Neural progenitor cell (in vitro differentiated cells): ENCODE measurements at regions not wholly inside any gene's neighbourhood (a gene's known extent, or its start where the extent isn't known, plus 50 kb on each side); places are given as distances from the start of the nearest gene placed in this dataset.

ENCODE experiments used
- DNase-seq: peaks from one replicate; pipeline ENCODE4 v3.0.0-alpha.2; 2016; ENCODE audit warnings: low spot score
- H2AFZ ChIP-seq: fragments of 200-600 bp; sonication (generic); replicated peaks from 2 replicates; pipeline ENCODE4 v1.6.1; 2016; ENCODE audit warnings: antibody characterized with exemption
- H3F3A ChIP-seq: fragments of 200-600 bp; sonication (generic); 2 replicates; pipeline ENCODE4 v1.6.1; 2016; ENCODE audit warnings: antibody characterized with exemption, low read depth
- H3K27ac ChIP-seq: fragments of 200-600 bp; sonication (generic); 2 replicates; pipeline ENCODE4 v1.5.1; 2016; ENCODE audit warnings: mild to moderate bottlenecking
- H3K27me3 ChIP-seq: fragments of 200-600 bp; sonication (generic); 2 replicates; pipeline ENCODE4 v1.6.1; 2016; ENCODE audit warnings: mild to moderate bottlenecking, moderate library complexity
- H3K36me3 ChIP-seq: fragments of 200-600 bp; sonication (generic); 2 replicates; pipeline ENCODE4 v1.5.1; 2016
- H3K4me1 ChIP-seq: fragments of 200-600 bp; sonication (generic); 2 replicates; pipeline ENCODE4 v1.6.1; 2016; ENCODE audit warnings: mixed run types
- H3K4me2 ChIP-seq: fragments of 200-600 bp; sonication (generic); 2 replicates; pipeline ENCODE4 v1.6.1; 2016
- H3K4me3 ChIP-seq: fragments of 200-600 bp; sonication (generic); 2 replicates; pipeline ENCODE4 v1.5.1; 2016
- H3K79me2 ChIP-seq: fragments of 200-600 bp; sonication (generic); 2 replicates; pipeline ENCODE4 v1.6.1; 2016; ENCODE audit warnings: low read depth
- H3K9ac ChIP-seq: fragments of 200-600 bp; sonication (generic); 2 replicates; pipeline ENCODE4 v1.6.1; 2016
- H3K9me3 ChIP-seq: fragments of 200-600 bp; sonication (generic); 2 replicates; pipeline ENCODE4 v1.5.1; 2016; ENCODE audit warnings: low read depth
- H4K20me1 ChIP-seq: fragments of 200-600 bp; sonication (generic); 2 replicates; pipeline ENCODE4 v1.6.1; 2016; ENCODE audit warnings: low read depth
- H3K27ac Mint-ChIP-seq: 3 replicates; pipeline ENCODE4 v1.8.0; 2021; ENCODE audit warnings: mixed read lengths
- H3K27me3 Mint-ChIP-seq: 2 replicates; pipeline ENCODE4 v1.8.0; 2022; ENCODE audit warnings: low read depth, mild to moderate bottlenecking, inconsistent platforms, moderate library complexity, mixed read lengths; ENCODE audit not compliant: insufficient read depth
- H3K36me3 Mint-ChIP-seq: 3 replicates; pipeline ENCODE4 v1.8.0; 2021; ENCODE audit warnings: mixed read lengths
- H3K4me1 Mint-ChIP-seq: 3 replicates; pipeline ENCODE4 v1.8.0; 2021; ENCODE audit warnings: mixed read lengths
- H3K4me3 Mint-ChIP-seq: 3 replicates; pipeline ENCODE4 v1.8.0; 2021; ENCODE audit warnings: mild to moderate bottlenecking, moderate library complexity, mixed read lengths
- H3K9me3 Mint-ChIP-seq: 3 replicates; pipeline ENCODE4 v1.8.0; 2020; ENCODE audit warnings: mixed read lengths
- CTCF ChIP-seq: fragments of 200-600 bp; sonication (generic); IDR thresholded peaks from 2 replicates; pipeline ENCODE4 v1.5.1; 2017; ENCODE audit warnings: antibody characterized with exemption, mild to moderate bottlenecking
- EZH2 ChIP-seq: fragments of 200-600 bp; sonication (generic); IDR thresholded peaks from 2 replicates; pipeline ENCODE4 v1.6.1; 2017; ENCODE audit warnings: antibody characterized with exemption, mild to moderate bottlenecking, moderate library complexity
- EZH2phosphoT487 ChIP-seq: fragments of 200-600 bp; sonication (generic); IDR thresholded peaks from 2 replicates; pipeline ENCODE4 v1.6.1; 2017; ENCODE audit warnings: antibody characterized with exemption

GRCh38 chr2:133887676-133888040, 319.4 kb upstream of the NCKAP5 start:
- Mint-ChIP-seq H3K4me3 (no peak overlapping the region), H3K27ac (no peak overlapping the region), H3K27me3 (peaks cover 4% of the 10 kb centered on the region), H3K36me3 (no peaks in the 10 kb centered on the region), H3K4me1 (peaks cover 7% of the 10 kb centered on the region), H3K9me3 (no peaks in the 10 kb centered on the region)
- TF ChIP-seq EZH2 (no peak), EZH2phosphoT487 (no peak), CTCF (no peak)
- Histone ChIP-seq H3K9ac (no peak overlapping the region), H2AFZ (no peak overlapping the region), H3K27ac (no peak overlapping the region), H3K4me3 (no peak overlapping the region), H4K20me1 (no peaks in the 10 kb centered on the region), H3K36me3 (no peaks in the 10 kb centered on the region), H3K4me1 (no peaks in the 10 kb centered on the region), H3K9me3 (no peaks in the 10 kb centered on the region), H3F3A (no peaks in the 10 kb centered on the region), H3K79me2 (no peaks in the 10 kb centered on the region), H3K4me2 (no peak overlapping the region), H3K27me3 (no peaks in the 10 kb centered on the region)
- no peak for DNase-seq

GRCh38 chr2:133888107-133888506, 319.8 kb upstream of the NCKAP5 start:
- H3F3A ChIP-seq: no peaks in the 10 kb centered on the region
- no peaks in the 10 kb centered on the region for H3K27me3 ChIP-seq
- no peak overlapping the region for H3K4me3 ChIP-seq
- no peaks in the 10 kb centered on the region for H3K36me3 ChIP-seq
- H2AFZ ChIP-seq: no peak overlapping the region
- H3K27ac Mint-ChIP-seq: no peak overlapping the region
- no peaks in the 10 kb centered on the region for H4K20me1 ChIP-seq
- H3K9ac ChIP-seq: no peak overlapping the region
- no peak overlapping the region for H3K4me2 ChIP-seq
- H3K4me1 ChIP-seq: no peaks in the 10 kb centered on the region
- H3K27me3 Mint-ChIP-seq: peaks cover 4% of the 10 kb centered on the region
- no peak overlapping the region for H3K27ac ChIP-seq
- H3K9me3 Mint-ChIP-seq: peaks cover under 1% of the 10 kb centered on the region
- H3K4me1 Mint-ChIP-seq: peaks cover 7% of the 10 kb centered on the region
- no peak for DNase-seq
- H3K36me3 Mint-ChIP-seq: no peaks in the 10 kb centered on the region
- H3K9me3 ChIP-seq: no peaks in the 10 kb centered on the region
- no peak overlapping the region for H3K4me3 Mint-ChIP-seq
- no peak for TF ChIP-seq EZH2
- TF ChIP-seq CTCF: no peak
- TF ChIP-seq EZH2phosphoT487: no peak
- H3K79me2 ChIP-seq: no peaks in the 10 kb centered on the region

GRCh38 chr2:133888621-133889219, 320.5 kb upstream of the NCKAP5 start:
- Histone ChIP-seq H3K9me3 (no peaks in the 10 kb centered on the region), H3K4me3 (no peak overlapping the region), H4K20me1 (no peaks in the 10 kb centered on the region), H3K4me2 (no peak overlapping the region), H2AFZ (no peak overlapping the region), H3K27ac (no peak overlapping the region), H3K36me3 (no peaks in the 10 kb centered on the region), H3K79me2 (no peaks in the 10 kb centered on the region), H3K27me3 (no peaks in the 10 kb centered on the region), H3K4me1 (no peaks in the 10 kb centered on the region), H3F3A (no peaks in the 10 kb centered on the region), H3K9ac (no peak overlapping the region)
- Mint-ChIP-seq H3K4me1 (peaks cover 7% of the 10 kb centered on the region), H3K36me3 (no peaks in the 10 kb centered on the region), H3K27ac (no peak overlapping the region), H3K27me3 (peaks cover 4% of the 10 kb centered on the region), H3K9me3 (peaks cover 6% of the 10 kb centered on the region), H3K4me3 (no peak overlapping the region)
- DNase-seq: no peak
- TF ChIP-seq CTCF: no peak
- TF ChIP-seq EZH2phosphoT487: no peak
- no peak for TF ChIP-seq EZH2
